GM12891 (cell line): ENCODE measurements at regions not wholly inside any gene's neighbourhood (a gene's known extent, or its start where the extent isn't known, plus 50 kb on each side); places are given as distances from the start of the nearest gene placed in this dataset.

Experiments used
- POLR2A ChIP-seq: IDR thresholded peaks from 2 replicates; pipeline ENCODE4 v1.6.1; 2011; ENCODE audit warnings: low read depth, low read length, control low read depth
- POLR2AphosphoS5 ChIP-seq: IDR thresholded peaks from 2 replicates; pipeline ENCODE4 v1.6.1; 2011; ENCODE audit warnings: low read depth, low read length, control low read depth

- TF ChIP-seq POLR2AphosphoS5 (no peak), POLR2A (no peak)
Observed at GRCh38 chr14:104293231-104293841, 154.9 kb downstream of the KIF26A start.
